NCI-H2171 (cell line): ENCODE measurements at regions not wholly inside any gene's neighbourhood (a gene's known extent, or its start where the extent isn't known, plus 50 kb on each side); places are given as distances from the start of the nearest gene placed in this dataset.

Experiments
- DNase-seq: peaks from one replicate; lab custom pipeline; 2025; lab: John Stamatoyannopoulos, UW

- DNase-seq, result no peak
Measured at GRCh38 chr1:29964718-29965533, 728.6 kb downstream of the PTPRU start.

GRCh38 chr1:29963946-29964345, 727.6 kb downstream of the PTPRU start:
- no peak for DNase-seq

DNA sequence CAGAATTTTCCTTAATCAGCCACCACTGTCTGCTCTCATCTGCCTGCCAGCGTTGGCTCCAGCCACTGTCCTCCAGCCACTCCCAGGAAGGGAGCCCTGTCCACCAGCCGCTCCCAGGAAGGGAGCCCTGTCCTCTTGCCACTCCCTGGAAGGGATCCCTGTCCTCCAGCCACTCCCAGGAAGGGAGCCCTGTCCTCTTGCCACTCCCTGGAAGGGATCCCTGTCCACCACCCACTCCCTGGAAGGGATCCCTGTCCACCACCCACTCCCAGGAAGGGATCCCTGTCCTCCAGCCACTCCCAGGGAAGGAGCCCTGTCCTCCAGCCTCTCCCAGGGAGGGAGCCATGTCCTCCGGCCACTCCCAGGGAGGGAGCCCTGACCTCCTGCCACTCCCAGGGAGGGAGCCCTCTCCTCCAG, 726.5 kb downstream of the PTPRU start:
- DNase-seq, result no peak

DNA sequence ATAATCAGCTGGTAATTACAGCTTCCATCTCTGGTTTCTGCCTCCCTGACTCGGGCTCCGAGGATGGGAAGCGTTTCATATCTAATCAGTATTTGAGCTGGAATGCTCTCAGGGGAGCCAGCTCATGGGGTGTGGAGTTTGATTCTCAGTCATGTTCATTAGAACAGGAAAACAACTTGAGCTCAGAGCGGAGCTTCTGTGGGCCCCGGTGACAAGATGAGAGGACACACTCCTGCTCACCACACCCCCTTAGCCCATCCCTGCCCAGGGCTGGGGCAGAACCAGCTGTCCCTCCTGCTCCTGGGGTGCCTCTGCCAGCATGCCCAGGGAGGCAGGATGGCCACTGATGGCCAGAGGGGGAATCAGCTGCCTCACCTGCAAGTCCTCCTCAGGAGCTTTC, 726.0 kb downstream of the PTPRU start:
- DNase-seq, result no peak

GRCh38 chr1:29961293-29962059, 725.2 kb downstream of the PTPRU start:
- no peak for DNase-seq

DNA sequence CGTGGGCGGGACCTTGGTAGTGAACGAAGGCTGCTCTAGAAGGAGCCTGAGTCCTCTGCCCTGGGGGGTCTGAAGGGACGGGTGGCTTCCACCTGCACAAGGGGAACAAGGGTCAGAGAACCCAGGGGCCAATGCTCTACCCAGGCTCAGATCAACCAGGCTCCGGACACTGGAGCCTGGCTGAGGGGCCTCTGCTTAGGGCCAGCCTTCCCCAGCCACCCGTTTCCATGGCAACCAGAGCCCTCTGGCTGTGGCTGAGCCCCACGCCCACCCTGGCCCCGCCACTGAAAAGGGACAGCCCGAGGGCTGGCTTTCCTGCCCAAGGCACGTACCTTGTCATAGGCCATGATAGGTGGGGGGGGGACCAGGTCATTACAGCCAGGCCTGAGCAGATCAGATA, 724.6 kb downstream of the PTPRU start:
- no peak for DNase-seq

DNA sequence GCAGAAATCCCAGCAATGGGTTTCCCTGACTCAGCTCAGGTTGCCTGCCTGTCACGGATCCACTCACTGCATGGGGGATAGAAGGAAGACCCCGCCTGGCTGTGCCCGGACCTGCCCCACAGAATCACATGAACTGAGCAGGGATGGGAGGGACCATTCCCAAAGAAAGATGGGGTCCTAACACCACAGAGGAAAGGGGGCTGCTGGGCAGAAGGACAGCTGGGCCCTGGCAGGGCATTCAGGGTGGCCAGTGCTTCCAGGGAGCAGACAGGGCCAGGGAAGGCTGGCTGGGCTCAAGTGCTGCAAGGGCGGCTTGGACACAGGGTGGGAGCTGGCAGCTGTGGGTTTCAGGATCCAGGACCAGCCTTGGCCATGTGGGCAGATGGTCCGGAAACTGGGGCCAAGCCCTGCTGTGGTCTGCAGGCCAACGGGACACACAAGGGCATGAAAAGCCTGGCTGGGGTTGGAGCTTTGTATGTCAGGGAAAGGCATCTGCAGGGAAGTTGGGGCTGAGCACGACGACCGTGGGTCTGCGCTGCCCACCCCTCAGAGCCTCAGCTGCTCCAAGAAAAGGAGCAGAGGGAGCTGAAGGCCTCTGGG, 723.9 kb downstream of the PTPRU start:
- DNase-seq, result no peak

- DNase-seq, result no peak
Measured at GRCh38 chr1:29959356-29959755, 723.0 kb downstream of the PTPRU start.

GRCh38 chr1:29958271-29958670, 721.9 kb downstream of the PTPRU start:
- no peak for DNase-seq

GRCh38 chr1:29956349-29957030, 720.2 kb downstream of the PTPRU start:
- no peak for DNase-seq

DNA sequence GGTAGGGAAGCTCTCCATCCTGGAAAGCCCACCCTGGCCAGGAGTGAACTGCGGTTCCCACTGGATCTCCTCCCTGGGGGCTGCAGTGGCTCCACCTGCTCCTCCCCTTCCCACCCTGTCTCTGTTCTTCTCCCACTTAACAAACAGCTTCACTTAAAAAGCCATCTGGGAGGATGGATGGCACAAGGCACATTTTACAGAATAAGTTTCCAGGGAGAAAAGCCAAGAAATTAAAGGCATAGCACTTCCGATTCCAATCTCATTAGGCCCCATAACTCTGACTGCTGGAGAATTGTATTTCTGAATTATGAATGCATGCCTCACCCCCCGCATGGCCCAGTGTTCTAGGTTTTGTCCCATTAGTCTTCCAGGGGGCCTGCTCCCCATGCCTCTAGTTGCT, 718.3 kb downstream of the PTPRU start:
- DNase-seq, result no peak

- no peak for DNase-seq
Measured at GRCh38 chr1:29953961-29954360, 717.6 kb downstream of the PTPRU start.

DNA sequence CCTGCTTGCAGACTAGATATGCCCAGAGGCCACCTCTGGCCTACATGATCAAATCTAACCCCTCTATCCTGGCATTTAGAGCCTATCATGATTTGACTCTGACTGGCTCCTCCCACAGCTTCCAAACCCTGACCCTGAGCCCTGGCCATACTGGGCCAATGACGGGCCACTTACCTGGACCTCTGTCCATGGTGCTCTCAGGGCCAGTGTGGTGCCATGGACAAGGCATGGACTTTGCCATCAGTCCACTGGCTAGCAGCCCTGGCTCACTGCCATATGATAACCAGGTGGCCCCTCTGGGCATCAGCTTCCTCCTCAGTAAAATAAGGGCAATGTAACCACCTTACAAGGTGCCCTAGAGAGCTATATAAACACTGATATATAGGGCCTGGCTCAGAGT, 713.4 kb downstream of the PTPRU start:
- DNase-seq, result no peak

GRCh38 chr1:29948581-29948980, 712.3 kb downstream of the PTPRU start:
- no peak for DNase-seq

DNA sequence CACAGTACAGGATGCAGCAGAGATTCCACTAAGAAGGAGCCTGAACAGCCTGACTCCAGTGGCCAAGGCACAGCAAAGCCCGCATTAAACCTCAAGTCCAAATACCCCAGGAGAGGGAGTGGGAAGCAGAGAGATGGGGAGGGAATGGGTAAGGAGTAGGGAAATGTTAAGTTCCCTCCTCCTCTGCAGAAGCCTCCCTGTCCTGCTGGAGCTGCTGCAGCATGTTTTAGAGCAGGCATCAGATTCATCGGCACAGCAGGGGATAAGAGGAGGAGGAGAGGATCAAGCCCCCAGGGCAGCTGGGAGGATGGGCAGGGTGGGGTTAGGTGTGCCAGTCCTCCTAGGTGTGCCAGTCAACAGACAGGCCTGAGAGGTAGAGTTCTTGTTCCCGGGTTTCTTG, 709.7 kb downstream of the PTPRU start:
- no peak for DNase-seq

- no peak for DNase-seq
Measured at GRCh38 chr1:29945426-29945825, 709.1 kb downstream of the PTPRU start.

- no peak for DNase-seq
Measured at GRCh38 chr1:29944253-29944905, 708.1 kb downstream of the PTPRU start.

GRCh38 chr1:29943034-29943433, 706.7 kb downstream of the PTPRU start:
- no peak for DNase-seq

DNA sequence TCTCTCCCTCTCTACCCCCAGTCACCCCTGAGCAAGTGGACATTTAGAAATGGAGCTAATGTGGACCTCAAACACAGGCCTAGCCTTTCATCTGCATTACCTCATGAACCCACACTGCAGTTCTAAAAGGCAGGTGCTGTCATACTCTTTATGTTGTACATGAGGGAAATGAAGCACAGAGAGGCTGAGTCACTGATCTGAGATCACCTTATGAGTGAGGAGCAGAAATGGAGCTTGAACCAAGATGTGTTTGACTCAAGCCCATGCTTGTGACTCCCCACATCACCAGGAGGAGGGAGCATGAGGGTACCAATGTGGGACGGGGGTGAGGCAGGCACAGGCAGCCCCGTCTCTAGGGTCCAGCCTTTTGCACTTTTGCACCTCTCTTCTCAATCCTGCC, 702.8 kb downstream of the PTPRU start:
- no peak for DNase-seq

- DNase-seq, result no peak
Measured at GRCh38 chr1:29937356-29937755, 701.0 kb downstream of the PTPRU start.

DNA sequence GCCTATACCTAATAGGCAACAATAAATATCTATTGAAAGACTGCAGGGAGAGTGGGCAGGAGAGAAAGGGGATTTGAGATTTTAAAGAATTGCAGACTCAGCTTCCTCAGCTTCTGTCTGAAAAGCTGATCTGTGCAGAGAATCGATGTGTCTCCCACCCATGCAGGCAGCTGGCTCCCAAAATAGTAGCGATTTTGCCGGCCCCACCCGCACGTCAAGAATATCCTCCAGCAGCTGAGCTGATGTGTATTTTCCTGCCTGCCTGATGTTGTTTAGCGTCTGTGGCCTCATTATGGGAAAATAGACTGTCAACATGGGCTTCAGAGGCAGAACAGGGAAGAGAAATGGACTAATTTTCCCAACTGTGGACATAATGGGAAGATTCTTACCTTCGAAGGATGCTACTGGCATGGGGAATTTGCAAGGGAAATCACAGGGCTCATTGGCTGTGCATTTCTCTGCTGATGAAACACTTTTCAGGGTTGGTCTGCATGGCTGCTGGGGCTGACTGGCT, 699.8 kb downstream of the PTPRU start:
- no peak for DNase-seq
